M059J (cell line): ENCODE measurements at regions not wholly inside any gene's neighbourhood (a gene's known extent, or its start where the extent isn't known, plus 50 kb on each side); places are given as distances from the start of the nearest gene placed in this dataset.

Experiments
- DNase-seq: peaks from one replicate; pipeline ENCODE4 v3.0.0-alpha.2; 2012; ENCODE audit warnings: low read depth

- no peak for DNase-seq
These were observed 621.9 kb downstream of the LRFN5 start for GRCh38 chr14:42228611-42229010.

GRCh38 chr14:42224053-42224888, 617.6 kb downstream of the LRFN5 start:
- DNase-seq, result peak; percentile 51

GRCh38 chr14:42222924-42223471, 616.3 kb downstream of the LRFN5 start:
- DNase-seq, result peak; percentile 72

GRCh38 chr14:42214981-42215491, 608.4 kb downstream of the LRFN5 start:
- DNase-seq, result peak; percentile 88

GRCh38 chr14:42200957-42201356, 594.3 kb downstream of the LRFN5 start:
- no peak for DNase-seq

GRCh38 chr14:42198010-42198409, 591.3 kb downstream of the LRFN5 start:
- DNase-seq, result peak; percentile 44

- peak; percentile 87 for DNase-seq
These were observed 586.3 kb downstream of the LRFN5 start for GRCh38 chr14:42192738-42193653.

GRCh38 chr14:42190744-42191143, 584.1 kb downstream of the LRFN5 start:
- no peak for DNase-seq

GRCh38 chr14:42187846-42188245, 581.2 kb downstream of the LRFN5 start:
- no peak for DNase-seq

GRCh38 chr14:42185718-42186117, 579.0 kb downstream of the LRFN5 start:
- no peak for DNase-seq

GRCh38 chr14:42174357-42174756, 567.7 kb downstream of the LRFN5 start:
- no peak for DNase-seq

GRCh38 chr14:42173206-42173605, 566.5 kb downstream of the LRFN5 start:
- DNase-seq, result no peak

GRCh38 chr14:42172304-42172703, 565.6 kb downstream of the LRFN5 start:
- no peak for DNase-seq

GRCh38 chr14:42163136-42163535, 556.5 kb downstream of the LRFN5 start:
- DNase-seq, result no peak

GRCh38 chr14:42159138-42159537, 552.5 kb downstream of the LRFN5 start:
- DNase-seq, result no peak

- DNase-seq, result no peak
These were observed 543.1 kb downstream of the LRFN5 start for GRCh38 chr14:42149609-42150261.

- DNase-seq, result no peak
These were observed 539.1 kb downstream of the LRFN5 start for GRCh38 chr14:42145766-42146165.

- DNase-seq, result no peak
These were observed 536.4 kb downstream of the LRFN5 start for GRCh38 chr14:42143114-42143513.

GRCh38 chr14:42141328-42141727, 534.7 kb downstream of the LRFN5 start:
- DNase-seq, result peak; percentile 22

GRCh38 chr14:42140831-42141279, 534.2 kb downstream of the LRFN5 start:
- DNase-seq, result peak; percentile 55

GRCh38 chr14:42140001-42140400, 533.3 kb downstream of the LRFN5 start:
- DNase-seq, result peak; percentile 29

- DNase-seq, result no peak
These were observed 531.7 kb downstream of the LRFN5 start for GRCh38 chr14:42138406-42138805.
